ENCODE measurements at regions not wholly inside any gene's neighbourhood (a gene's known extent, or its start where the extent isn't known, plus 50 kb on each side); places are given as distances from the start of the nearest gene placed in this dataset.

DNA sequence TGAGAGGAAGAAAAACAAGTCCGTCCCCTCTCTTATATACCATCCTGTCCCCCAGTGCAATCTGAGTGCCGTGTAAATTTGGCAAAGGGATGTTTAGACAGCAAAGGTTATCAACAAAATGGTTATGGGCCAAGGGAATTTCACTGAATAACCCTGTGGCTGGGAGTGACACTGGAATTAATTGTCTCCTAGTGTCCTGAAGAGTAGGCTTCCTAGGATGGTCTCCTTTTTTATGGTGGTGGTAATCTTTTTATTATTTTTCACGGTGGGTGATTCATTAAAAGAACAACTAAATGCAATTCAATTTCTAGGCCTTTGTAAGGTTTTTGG lies 244.2 kb downstream of the PIK3R1 start:
- Histone ChIP-seq H3K27me3 (ENCODE audit: control insufficient read depth in 2 of 2, insufficient read depth in 2 of 2, low read length in 2 of 2) (no peaks in the 10 kb centered on the region), H3K9ac (ENCODE audit: insufficient read depth, low read length, poor library complexity, severe bottlenecking) (no peak overlapping the region), H3K27ac (ENCODE audit: low read depth in 1 of 2, low read length in 2 of 2) (no peak overlapping the region), H3K36me3 (replicated peaks in 1 of 2; ENCODE audit: control insufficient read depth in 1 of 2, insufficient read depth in 2 of 2, low read length in 2 of 2) (no peaks in the 10 kb centered on the region), H4K20me1 (ENCODE audit: insufficient read depth, low read length) (no peaks in the 10 kb centered on the region), H3K9me3 (replicated peaks in 1 of 2; ENCODE audit: control insufficient read depth in 1 of 2, insufficient read depth in 1 of 2, low read length in 2 of 2) (no peaks in the 10 kb centered on the region), H3K4me1 (ENCODE audit: control insufficient read depth in 1 of 2, insufficient read depth in 2 of 2, low read length in 2 of 2) (peaks cover 0 to 6% of the 10 kb centered on the region in 2 donors), H3K4me2 (replicated peaks; ENCODE audit: extremely low read depth, low read length, poor library complexity, severe bottlenecking) (no peak overlapping the region), H3K4me3 (replicated peaks in 1 of 3; ENCODE audit: low read depth in 2 of 3, low read length in 3 of 3) (no peak overlapping the region), H2AFZ (ENCODE audit: insufficient read depth, low read depth, low read length, poor library complexity, severe bottlenecking) (no peak overlapping the region), H3K79me2 (ENCODE audit: insufficient read depth, low read length) (no peaks in the 10 kb centered on the region)
- WGBS (ENCODE audit: insufficient coverage), result no CpG with 5 or more reads among the region's 3 CpGs
- intact Hi-C loops (cut with micrococcal nuclease), result loop anchor here in 1 of 2 donors (2.0 kb wide), 1 partner anchor 173 kb away; no protein-coding TSS in a partner anchor
- no peak for DNase-seq
- Mint-ChIP-seq H3K27me3 (ENCODE audit: low read depth in 3 of 3) (peaks cover 0 to 2% (median 2%) of the 10 kb centered on the region in 3 donors), H3K36me3 (no peaks in the 10 kb centered on the region), H3K4me1 (no peaks in the 10 kb centered on the region), H3K9me3 (no peaks in the 10 kb centered on the region), H3K4me3 (no peak overlapping the region), H3K27ac (no peak overlapping the region)
- TF ChIP-seq, protein P1, sequence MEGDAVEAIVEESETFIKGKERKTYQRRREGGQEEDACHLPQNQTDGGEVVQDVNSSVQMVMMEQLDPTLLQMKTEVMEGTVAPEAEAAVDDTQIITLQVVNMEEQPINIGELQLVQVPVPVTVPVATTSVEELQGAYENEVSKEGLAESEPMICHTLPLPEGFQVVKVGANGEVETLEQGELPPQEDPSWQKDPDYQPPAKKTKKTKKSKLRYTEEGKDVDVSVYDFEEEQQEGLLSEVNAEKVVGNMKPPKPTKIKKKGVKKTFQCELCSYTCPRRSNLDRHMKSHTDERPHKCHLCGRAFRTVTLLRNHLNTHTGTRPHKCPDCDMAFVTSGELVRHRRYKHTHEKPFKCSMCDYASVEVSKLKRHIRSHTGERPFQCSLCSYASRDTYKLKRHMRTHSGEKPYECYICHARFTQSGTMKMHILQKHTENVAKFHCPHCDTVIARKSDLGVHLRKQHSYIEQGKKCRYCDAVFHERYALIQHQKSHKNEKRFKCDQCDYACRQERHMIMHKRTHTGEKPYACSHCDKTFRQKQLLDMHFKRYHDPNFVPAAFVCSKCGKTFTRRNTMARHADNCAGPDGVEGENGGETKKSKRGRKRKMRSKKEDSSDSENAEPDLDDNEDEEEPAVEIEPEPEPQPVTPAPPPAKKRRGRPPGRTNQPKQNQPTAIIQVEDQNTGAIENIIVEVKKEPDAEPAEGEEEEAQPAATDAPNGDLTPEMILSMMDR (IDR thresholded peaks at IDR 0.05), result no peak

DNA sequence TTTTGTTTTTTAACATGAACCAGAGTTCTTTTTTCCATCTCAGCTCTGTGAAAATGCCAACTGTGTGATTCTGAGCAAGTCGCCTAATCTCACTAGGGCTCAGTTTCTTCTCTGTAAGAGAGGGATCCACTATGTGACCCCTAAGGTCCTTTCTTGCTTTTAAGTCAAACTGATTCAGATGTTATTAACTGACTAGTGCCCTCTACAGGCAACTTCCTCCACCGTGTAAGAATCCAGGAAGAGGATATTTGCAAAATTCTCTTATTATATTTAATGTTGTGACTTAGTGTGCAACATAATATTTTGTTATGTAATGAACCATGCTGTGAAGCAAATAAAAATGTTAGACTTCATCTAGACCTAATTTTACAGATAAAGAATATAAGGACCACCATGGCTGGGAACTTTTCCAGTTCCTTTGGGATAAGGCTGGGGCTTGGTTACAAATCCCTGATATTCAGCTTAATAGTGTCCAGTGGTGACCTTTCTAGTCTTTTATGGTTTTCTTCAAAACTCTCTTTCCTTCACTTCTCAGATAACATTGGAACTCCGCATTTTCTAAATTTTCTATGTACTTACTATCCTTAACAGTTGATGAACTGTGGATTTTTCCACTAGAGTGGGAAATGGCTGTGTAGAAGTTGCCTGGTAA lies 244.7 kb downstream of the PIK3R1 start:
- H3K27ac Mint-ChIP-seq, result no peak overlapping the region
- Histone ChIP-seq H4K20me1 (ENCODE audit: insufficient read depth, low read length) (no peaks in the 10 kb centered on the region), H3K79me2 (ENCODE audit: insufficient read depth, low read length) (no peaks in the 10 kb centered on the region), H3K9ac (ENCODE audit: insufficient read depth, low read length, poor library complexity, severe bottlenecking) (no peak overlapping the region), H3K9me3 (replicated peaks in 1 of 2; ENCODE audit: control insufficient read depth in 1 of 2, insufficient read depth in 1 of 2, low read length in 2 of 2) (no peaks in the 10 kb centered on the region), H3K4me2 (replicated peaks; ENCODE audit: extremely low read depth, low read length, poor library complexity, severe bottlenecking) (no peak overlapping the region), H3K4me1 (ENCODE audit: control insufficient read depth in 1 of 2, insufficient read depth in 2 of 2, low read length in 2 of 2) (peaks cover 0 to 6% of the 10 kb centered on the region in 2 donors), H3K27ac (ENCODE audit: low read depth in 1 of 2, low read length in 2 of 2) (no peak overlapping the region), H3K36me3 (replicated peaks in 1 of 2; ENCODE audit: control insufficient read depth in 1 of 2, insufficient read depth in 2 of 2, low read length in 2 of 2) (no peaks in the 10 kb centered on the region), H2AFZ (ENCODE audit: insufficient read depth, low read depth, low read length, poor library complexity, severe bottlenecking) (no peak overlapping the region), H3K27me3 (ENCODE audit: control insufficient read depth in 2 of 2, insufficient read depth in 2 of 2, low read length in 2 of 2) (no peaks in the 10 kb centered on the region), H3K4me3 (replicated peaks in 1 of 3; ENCODE audit: low read depth in 2 of 3, low read length in 3 of 3) (no peak overlapping the region)
- H3K9me3 Mint-ChIP-seq, result no peaks in the 10 kb centered on the region
- no CpG with 5 or more reads among the region's 3 CpGs for WGBS (ENCODE audit: insufficient coverage)
- peak; percentile 58 to 77 (median 75) for DNase-seq
- TF ChIP-seq, protein P1 (IDR thresholded peaks at IDR 0.05), result peak; percentile 76
- peaks cover 0 to 2% (median 2%) of the 10 kb centered on the region in 3 donors for H3K27me3 Mint-ChIP-seq (ENCODE audit: low read depth in 3 of 3)
- no peak overlapping the region for H3K4me3 Mint-ChIP-seq
- no peaks in the 10 kb centered on the region for H3K4me1 Mint-ChIP-seq
- H3K36me3 Mint-ChIP-seq, result no peaks in the 10 kb centered on the region
- intact Hi-C loops (cut with micrococcal nuclease), result loop anchor here in 1 of 2 donors (2.0 kb wide), 1 partner anchor 173 kb away; no protein-coding TSS in a partner anchor

Measured in CD14-positive monocyte (primary cell).